PC-3 (cell line): ENCODE measurements at regions not wholly inside any gene's neighbourhood (a gene's known extent, or its start where the extent isn't known, plus 50 kb on each side); places are given as distances from the start of the nearest gene placed in this dataset.

Experiments used
- ATAC-seq: fragments of 200-7000 bp; cut with Tn5 transposase; 2 replicates; pipeline ENCODE4 v1.9.1; 2020; ENCODE audit warnings: mild to moderate bottlenecking, moderate library complexity
- BruUV-seq: library from RNA; stranded (reverse); fragments of 400-500 nt; replicated peaks from 2 replicates; lab custom pipeline; 2021; lab: Mats Ljungman, UMichigan
- CTCF ChIA-PET: fragments of 300-600 bp; sonication (Branson Sonifier 250); formaldehyde crosslinking; loops from one replicate; lab custom pipeline; 2022; ENCODE audit warnings: antibody characterized with exemption; lab: Charles Lee
- POLR2A ChIA-PET: fragments of 300-600 bp; sonication (Branson Sonifier 250); formaldehyde crosslinking; loops from one replicate; lab custom pipeline; 2022; ENCODE audit warnings: antibody characterized with exemption; ENCODE audit not compliant: unreplicated experiment; lab: Charles Lee
- DNase-seq: peaks from one replicate; pipeline ENCODE4 v3.0.0-alpha.2; 2015
- H2AFZ ChIP-seq: fragments of 300-600 bp; sonication (generic); 2 replicates; pipeline ENCODE4 v1.6.0; 2016; ENCODE audit warnings: antibody characterized with exemption, low read length
- H3F3A ChIP-seq: fragments of 300-600 bp; sonication (generic); one replicate; pipeline ENCODE4 v1.6.0; 2017; ENCODE audit warnings: antibody characterized with exemption, low read length, control low read depth, mild to moderate bottlenecking; ENCODE audit not compliant: unreplicated experiment
- H3K27ac ChIP-seq: fragments of 300-600 bp; sonication (generic); 2 replicates; pipeline ENCODE4 v1.5.1; 2016; ENCODE audit warnings: mild to moderate bottlenecking, low read length
- H3K27me3 ChIP-seq: fragments of 300-600 bp; sonication (generic); 2 replicates; pipeline ENCODE4 v1.6.1; 2016; ENCODE audit warnings: low read length, mixed read lengths
- H3K36me3 ChIP-seq: fragments of 300-600 bp; sonication (generic); 2 replicates; pipeline ENCODE4 v1.6.1; 2016; ENCODE audit warnings: low read depth, mixed run types, low read length, mixed read lengths
- H3K4me1 ChIP-seq: fragments of 300-600 bp; sonication (generic); 2 replicates; pipeline ENCODE4 v1.5.1; 2016; ENCODE audit warnings: low read length; ENCODE audit not compliant: insufficient read depth
- H3K4me2 ChIP-seq: fragments of 300-600 bp; sonication (generic); 2 replicates; pipeline ENCODE4 v1.6.0; 2016; ENCODE audit warnings: low read length
- H3K4me3 ChIP-seq: fragments of 300-600 bp; sonication (generic); 2 replicates; pipeline ENCODE4 v1.5.1; 2016; ENCODE audit warnings: mild to moderate bottlenecking, low read length, mixed read lengths
- H3K79me2 ChIP-seq: fragments of 300-600 bp; sonication (generic); 2 replicates; pipeline ENCODE4 v1.6.1; 2017; ENCODE audit warnings: low read length, mixed read lengths
- H3K9ac ChIP-seq: fragments of 300-600 bp; sonication (generic); 2 replicates; pipeline ENCODE4 v1.6.0; 2016; ENCODE audit warnings: mild to moderate bottlenecking, low read length
- H3K9me2 ChIP-seq: fragments of 300-600 bp; sonication (generic); replicated peaks from 2 replicates; pipeline ENCODE4 v1.6.1; 2016; ENCODE audit warnings: mixed run types, low read length, mixed read lengths
- H3K9me3 ChIP-seq: fragments of 300-600 bp; sonication (generic); 2 replicates; pipeline ENCODE4 v1.6.1; 2016; ENCODE audit warnings: low read length, mixed read lengths
- H4K20me1 ChIP-seq: fragments of 300-600 bp; sonication (generic); 2 replicates; pipeline ENCODE4 v1.6.1; 2016; ENCODE audit warnings: low read length, mixed read lengths
- CTCF ChIP-seq: fragments of 300-600 bp; sonication (generic); conservative IDR thresholded peaks from 2 replicates; pipeline ENCODE4 v1.5.1; 2017; ENCODE audit warnings: antibody characterized with exemption, low read depth, mild to moderate bottlenecking, low read length
- EZH2 ChIP-seq: fragments of 300-600 bp; sonication (generic); IDR thresholded peaks from one replicate; pipeline ENCODE4 v1.6.1; 2017; ENCODE audit warnings: antibody characterized with exemption, mild to moderate bottlenecking, low read length; ENCODE audit not compliant: unreplicated experiment
- EZH2phosphoT487 ChIP-seq: fragments of 300-600 bp; sonication (generic); IDR thresholded peaks from 2 replicates; pipeline ENCODE4 v1.6.1; 2018; ENCODE audit warnings: mild to moderate bottlenecking, antibody characterized with exemption, low read length, borderline replicate concordance
- intact Hi-C: fragments of 100-400 bp; cut with micrococcal nuclease; formaldehyde crosslinking; loops from 2 replicates; pipeline ENCODE4 v1.9.0; 2023

GRCh38 chr3:33956776-33957175 lies 158.3 kb downstream of the PDCD6IP start:
- H2AFZ ChIP-seq: no peak overlapping the region
- intact Hi-C loops: no loop called here
- no peaks in the 10 kb centered on the region for H4K20me1 ChIP-seq
- no peak overlapping the region for H3K9ac ChIP-seq
- H3F3A ChIP-seq: no peaks in the 10 kb centered on the region
- ChIA-PET CTCF (no interaction called here), POLR2A (no interaction called here)
- BruUV-seq: no TSS peak
- ATAC-seq (no peak), DNase-seq (no peak)
- H3K27ac ChIP-seq: no peak overlapping the region
- H3K27me3 ChIP-seq: peaks cover 7% of the 10 kb centered on the region
- H3K9me3 ChIP-seq: no peaks in the 10 kb centered on the region
- no peaks in the 10 kb centered on the region for H3K79me2 ChIP-seq
- no peak overlapping the region for H3K4me3 ChIP-seq
- no peaks in the 10 kb centered on the region for H3K36me3 ChIP-seq
- TF ChIP-seq CTCF: no peak
- TF ChIP-seq EZH2: no peak
- no peak overlapping the region for H3K4me2 ChIP-seq
- H3K4me1 ChIP-seq: no peaks in the 10 kb centered on the region
- no peaks in the 10 kb centered on the region for H3K9me2 ChIP-seq

DNA sequence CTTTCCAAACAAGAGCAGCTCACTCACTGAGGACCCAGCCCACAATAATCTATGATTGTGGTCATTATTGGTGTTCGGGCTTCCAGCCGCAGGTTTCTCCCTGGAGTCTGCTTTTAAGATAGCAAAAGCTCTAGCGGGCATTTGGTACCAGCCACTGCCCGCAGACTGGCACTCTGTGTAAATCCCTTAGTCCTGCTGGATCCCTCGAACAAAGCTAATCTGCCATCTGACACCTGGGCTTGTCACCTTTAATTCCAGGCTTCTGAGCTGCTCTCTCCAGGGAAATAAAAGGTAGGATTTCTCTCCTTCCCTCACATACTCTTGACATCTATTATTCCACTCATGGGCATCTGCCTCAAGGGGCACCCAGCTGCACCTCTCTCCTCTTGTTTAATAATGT lies 158.7 kb downstream of the PDCD6IP start:
- Histone ChIP-seq H3K9me3 (no peaks in the 10 kb centered on the region), H3K4me2 (no peak overlapping the region), H3K27ac (no peak overlapping the region), H3K27me3 (peaks cover 3% of the 10 kb centered on the region; the same call in 1 of the 2 replicates), H3K9me2 (no peaks in the 10 kb centered on the region), H3K4me3 (no peak overlapping the region), H2AFZ (no peak overlapping the region), H3F3A (no peaks in the 10 kb centered on the region), H3K4me1 (no peaks in the 10 kb centered on the region), H3K36me3 (no peaks in the 10 kb centered on the region), H3K79me2 (no peaks in the 10 kb centered on the region), H3K9ac (no peak overlapping the region), H4K20me1 (no peaks in the 10 kb centered on the region)
- intact Hi-C loops: no loop called here
- TF ChIP-seq CTCF: no peak
- no peak for TF ChIP-seq EZH2
- no peak for TF ChIP-seq EZH2phosphoT487
- no peak for DNase-seq
- ChIA-PET CTCF (no interaction called here), POLR2A (no interaction called here)
- no TSS peak for BruUV-seq
- no peak for ATAC-seq

GRCh38 chr3:33958661-33959060 lies 160.2 kb downstream of the PDCD6IP start:
- ChIA-PET POLR2A (no interaction called here), CTCF (interaction anchor here (0.7 kb wide), 1 partner anchor 879 kb away, joined by 4 read pairs; no protein-coding TSS in a partner anchor)
- Histone ChIP-seq H3K9me3 (no peaks in the 10 kb centered on the region), H3K9me2 (no peaks in the 10 kb centered on the region), H3K36me3 (no peaks in the 10 kb centered on the region), H3K4me3 (no peak overlapping the region), H3K4me1 (no peaks in the 10 kb centered on the region), H3K27ac (no peak overlapping the region), H3K9ac (no peak overlapping the region), H4K20me1 (no peaks in the 10 kb centered on the region), H3K4me2 (no peak overlapping the region), H3K27me3 (no peaks in the 10 kb centered on the region), H3F3A (no peaks in the 10 kb centered on the region), H2AFZ (no peak overlapping the region), H3K79me2 (no peaks in the 10 kb centered on the region)
- intact Hi-C loops: no loop called here
- no peak for DNase-seq
- TF ChIP-seq EZH2: no peak
- TF ChIP-seq EZH2phosphoT487: no peak
- no peak for TF ChIP-seq CTCF
- no peak for ATAC-seq
- BruUV-seq: no TSS peak
